Fibroblast of skin of abdomen (primary cell): ENCODE measurements at regions not wholly inside any gene's neighbourhood (a gene's known extent, or its start where the extent isn't known, plus 50 kb on each side); places are given as distances from the start of the nearest gene placed in this dataset.

Source experiments
- DNase-seq: peaks from one replicate; pipeline ENCODE4 v3.0.0-alpha.2; 2013

- peak; percentile 30 for DNase-seq
Measured at GRCh38 chr21:28272272-28272992, 720.2 kb downstream of the LTN1 start.

- no peak for DNase-seq
Measured at GRCh38 chr21:28269173-28269572, 723.5 kb downstream of the LTN1 start.

GRCh38 chr21:28268685-28269084 lies 724.0 kb downstream of the LTN1 start:
- no peak for DNase-seq

- no peak for DNase-seq
Measured at GRCh38 chr21:28267449-28267848, 725.2 kb downstream of the LTN1 start.

GRCh38 chr21:28266061-28266460 lies 726.6 kb downstream of the LTN1 start:
- DNase-seq: no peak

GRCh38 chr21:28263974-28264373 lies 728.7 kb downstream of the LTN1 start:
- DNase-seq: no peak

GRCh38 chr21:28261298-28261697 lies 731.4 kb downstream of the LTN1 start:
- no peak for DNase-seq

GRCh38 chr21:28257276-28257675 lies 735.4 kb downstream of the LTN1 start:
- DNase-seq: no peak

GRCh38 chr21:28256837-28257236 lies 735.8 kb downstream of the LTN1 start:
- no peak for DNase-seq

GRCh38 chr21:28256420-28256831 lies 736.3 kb downstream of the LTN1 start:
- DNase-seq: peak; percentile 41

- peak; percentile 52 for DNase-seq
Measured at GRCh38 chr21:28253961-28254360, 738.7 kb downstream of the LTN1 start.

GRCh38 chr21:28253338-28253737 lies 739.3 kb downstream of the LTN1 start:
- DNase-seq: peak; percentile 80

- DNase-seq: peak; percentile 56
Measured at GRCh38 chr21:28252928-28253327, 739.7 kb downstream of the LTN1 start.

GRCh38 chr21:28250946-28251345 lies 741.7 kb downstream of the LTN1 start:
- no peak for DNase-seq

- no peak for DNase-seq
Measured at GRCh38 chr21:28247454-28248020, 745.1 kb downstream of the LTN1 start.

GRCh38 chr21:28240586-28240985 lies 752.1 kb downstream of the LTN1 start:
- DNase-seq: no peak

GRCh38 chr21:28239340-28239739 lies 753.3 kb downstream of the LTN1 start:
- no peak for DNase-seq

GRCh38 chr21:28237661-28238060 lies 755.0 kb downstream of the LTN1 start:
- DNase-seq: no peak

- no peak for DNase-seq
Measured at GRCh38 chr21:28235169-28235895, 757.3 kb downstream of the LTN1 start.

GRCh38 chr21:28234326-28234725 lies 758.4 kb downstream of the LTN1 start:
- DNase-seq: no peak

GRCh38 chr21:28233536-28234220 lies 759.0 kb downstream of the LTN1 start:
- no peak for DNase-seq

GRCh38 chr21:28230559-28230958 lies 762.1 kb downstream of the LTN1 start:
- peak; percentile 37 for DNase-seq

- peak; percentile 79 for DNase-seq
Measured at GRCh38 chr21:28229814-28230213, 762.9 kb downstream of the LTN1 start.
